HepG2 (cell line): ENCODE measurements at regions not wholly inside any gene's neighbourhood (a gene's known extent, or its start where the extent isn't known, plus 50 kb on each side); places are given as distances from the start of the nearest gene placed in this dataset.

Experiments
- ATAC-seq: fragments of 200-7000 bp; cut with Tn5 transposase; 3 replicates; pipeline ENCODE4 v1.9.1; 2020; ENCODE audit warnings: mild to moderate bottlenecking, moderate library complexity
- BruUV-seq: library from RNA; stranded (reverse); fragments of 400-500 nt; replicated peaks from 2 replicates; lab custom pipeline; 2021; lab: Mats Ljungman, UMichigan
- CTCF ChIA-PET: fragments of 300-600 bp; formaldehyde crosslinking; extraction: SDS; loops from one replicate; lab custom pipeline; 2021; ENCODE audit warnings: low total read pairs, inconsistent platforms, low intra/inter-chr PET ratio; lab: Yijun Ruan, JAX
- POLR2A ChIA-PET: fragments of 350-600 bp; sonication (Branson Sonifier 250); formaldehyde crosslinking; loops from one replicate; lab custom pipeline; 2020; ENCODE audit warnings: antibody characterized with exemption, inconsistent platforms; lab: Yijun Ruan, JAX
- DNase-seq: peaks from one replicate; pipeline ENCODE4 v3.0.0-alpha.2; 2015; ENCODE audit warnings: low spot score
- FAIRE-seq: peaks from 3 replicates; lab custom pipeline; 2011; peaks lifted over from hg19 to GRCh38; lab: Jason Lieb, UNC
- H2AFZ ChIP-seq: one replicate; pipeline ENCODE4 v1.6.1; 2011; ENCODE audit warnings: low read length, inconsistent platforms
- H3K27ac ChIP-seq: fragments of 300-600 bp; 3 replicates; pipeline ENCODE4 v1.8.0; 2011; ENCODE audit warnings: mixed run types, mild to moderate bottlenecking, mixed read lengths, low read length, inconsistent platforms; ENCODE audit not compliant: insufficient read depth; ENCODE audit errors: extremely low read length
- H3K27me3 ChIP-seq, 2 experiments: fragments of 200-600 bp in 1 of 2; 2 replicates in 1 of 2; 3 replicates in 1 of 2; pipeline versions ENCODE4 v1.6.0 to v1.8.0; 2011; ENCODE audit warnings: low read length in 2 of 2, mild to moderate bottlenecking in 2 of 2, moderate library complexity in 2 of 2, inconsistent platforms in 1 of 2; ENCODE audit not compliant: insufficient read depth in 2 of 2, control insufficient read depth in 1 of 2
- H3K36me3 ChIP-seq, 2 experiments: fragments of 200-600 bp in 1 of 2; replicated peaks in 1 of 2; 2 replicates in 1 of 2; 3 replicates in 1 of 2; pipeline versions ENCODE4 v1.5.1 to v1.8.0; 2011; ENCODE audit warnings: low read length in 2 of 2, inconsistent platforms in 1 of 2; ENCODE audit not compliant: insufficient read depth in 2 of 2, control insufficient read depth in 1 of 2
- H3K4me1 ChIP-seq: 2 replicates; pipeline ENCODE4 v1.5.1; 2012; ENCODE audit warnings: low read length, inconsistent platforms; ENCODE audit not compliant: insufficient read depth
- H3K4me2 ChIP-seq: 2 replicates; pipeline ENCODE4 v1.6.0; 2011; ENCODE audit warnings: low read depth, low read length, inconsistent platforms
- H3K4me3 ChIP-seq, 3 experiments: fragments of 200-600 bp in 1 of 3; sonication (generic), shearing (Covaris generic) in 1 of 3; replicated peaks in 1 of 3; 2 replicates each; pipeline ENCODE4 v1.5.1; 2011 to 2016; ENCODE audit warnings: low read length in 3 of 3, inconsistent platforms in 2 of 3, low read depth in 2 of 3, mild to moderate bottlenecking in 2 of 3, control low read depth in 1 of 3, mixed read lengths in 1 of 3; ENCODE audit not compliant: insufficient read depth in 1 of 3
- H3K79me2 ChIP-seq: one replicate; pipeline ENCODE4 v1.6.1; 2011; ENCODE audit warnings: low read length, inconsistent platforms; ENCODE audit not compliant: insufficient read depth
- H3K9ac ChIP-seq: 2 replicates; pipeline ENCODE4 v1.6.0; 2011; ENCODE audit warnings: mild to moderate bottlenecking, low read depth, low read length, inconsistent platforms; ENCODE audit not compliant: insufficient read depth
- H3K9me3 ChIP-seq: 2 replicates; pipeline ENCODE4 v1.5.1; 2012; ENCODE audit warnings: mild to moderate bottlenecking, low read length
- H4K20me1 ChIP-seq: 2 replicates; pipeline ENCODE4 v1.6.0; 2011; ENCODE audit warnings: inconsistent platforms, mild to moderate bottlenecking, low read length, moderate library complexity; ENCODE audit not compliant: insufficient read depth
- ETV5 ChIP-seq: IDR thresholded peaks from 2 replicates; pipeline ENCODE4 v1.6.1; 2018; ENCODE audit warnings: missing biosample characterization, missing genetic modification reagents, inconsistent platforms, borderline replicate concordance
- KDM4B ChIP-seq: sonication (generic); formaldehyde crosslinking; IDR thresholded peaks from 2 replicates; pipeline ENCODE4 v1.4.0; 2020; ENCODE audit warnings: missing genetic modification reagents
- SMAD9 ChIP-seq: sonication (generic); formaldehyde crosslinking; IDR thresholded peaks from 2 replicates; pipeline ENCODE4 v1.5.1; 2020; ENCODE audit warnings: mild to moderate bottlenecking, missing genetic modification reagents
- TCF7L2 ChIP-seq: IDR thresholded peaks from 2 replicates; pipeline ENCODE4 v1.6.1; 2011; ENCODE audit warnings: mild to moderate bottlenecking, low read depth, low read length, moderate library complexity
- ZHX1 ChIP-seq: sonication (generic); formaldehyde crosslinking; IDR thresholded peaks from 2 replicates; pipeline ENCODE4 v1.8.1; 2022; ENCODE audit warnings: low read depth, mild to moderate bottlenecking, missing genetic modification reagents
- ZKSCAN5 ChIP-seq: sonication (generic); formaldehyde crosslinking; IDR thresholded peaks from 2 replicates; pipeline ENCODE4 v1.5.1; 2020; ENCODE audit warnings: mild to moderate bottlenecking, missing genetic modification reagents
- ZNF124 ChIP-seq: sonication (generic); formaldehyde crosslinking; IDR thresholded peaks from 2 replicates; pipeline ENCODE4 v1.4.0; 2020; ENCODE audit warnings: missing genetic modification reagents
- ZNF333 ChIP-seq: sonication (generic); formaldehyde crosslinking; IDR thresholded peaks from 2 replicates; pipeline ENCODE4 v1.4.0; 2020; ENCODE audit warnings: mild to moderate bottlenecking, missing genetic modification reagents, borderline replicate concordance
- ZNF513 ChIP-seq: sonication (generic); formaldehyde crosslinking; conservative IDR thresholded peaks from 2 replicates; pipeline ENCODE4 v1.5.0; 2020; ENCODE audit warnings: missing genetic modification reagents
- ZNF558 ChIP-seq: sonication (generic); formaldehyde crosslinking; IDR thresholded peaks from 2 replicates; pipeline ENCODE4 v1.9.0; 2022; ENCODE audit warnings: mild to moderate bottlenecking, missing genetic modification reagents, borderline replicate concordance
- WGBS: methylation state at CpG from one replicate; pipeline ENCODE4 v1.1.6; 2017; ENCODE audit warnings: low lambda C conversion rate; 5-methylcytosine and 5-hydroxymethylcytosine counted together
- in situ Hi-C: cut with HindIII; loops from 2 replicates; pipeline ENCODE4 v1.10.0; 2017; ENCODE audit warnings: low pct_unique_long_range_greater_than_20kb; ENCODE audit not compliant: extremely low pct_ligation_motif_present
- intact Hi-C: fragments of 100-400 bp; cut with micrococcal nuclease; formaldehyde crosslinking; loops from one replicate; pipeline ENCODE4 v1.10.0; 2022; ENCODE audit not compliant: unreplicated experiment

GRCh38 chr18:79608069-79608468, 71.5 kb upstream of the CTDP1 start:
- Histone ChIP-seq H3K27me3 (peaks cover 4 to 47% of the 10 kb centered on the region in 2 experiments), H3K4me2 (no peak overlapping the region), H3K36me3 (no peaks in the 10 kb centered on the region), H3K4me1 (no peaks in the 10 kb centered on the region), H4K20me1 (no peaks in the 10 kb centered on the region), H3K9ac (no peak overlapping the region), H3K9me3 (no peaks in the 10 kb centered on the region), H3K79me2 (no peaks in the 10 kb centered on the region), H3K27ac (no peak overlapping the region), H2AFZ (no peak overlapping the region), H3K4me3 (no peak overlapping the region)
- 19% methylated on average over 9 of the region's 9 CpGs for WGBS
- FAIRE-seq (no peak), DNase-seq (no peak), ATAC-seq (no peak)
- intact Hi-C loops = no loop called here
- in situ Hi-C loops = no loop called here
- POLR2A ChIA-PET = no interaction called here
- CTCF ChIA-PET = no interaction called here
- TF ChIP-seq ZHX1 (CRISPR knock-in tag) = no peak
- no peak for TF ChIP-seq ZKSCAN5 (CRISPR knock-in tag)
- TF ChIP-seq ZNF333 (CRISPR knock-in tag) = no peak
- TF ChIP-seq ZNF558 = no peak
- TF ChIP-seq ZNF124 (CRISPR knock-in tag) = no peak
- TF ChIP-seq ZNF513 (CRISPR knock-in tag) = no peak
- no peak for TF ChIP-seq TCF7L2
- no peak for TF ChIP-seq ETV5 (CRISPR knock-in tag)
- no peak for TF ChIP-seq KDM4B (CRISPR knock-in tag)
- no peak for TF ChIP-seq SMAD9 (CRISPR knock-in tag)
- no TSS peak for BruUV-seq
